HepG2 (cell line): ENCODE measurements at regions not wholly inside any gene's neighbourhood (a gene's known extent, or its start where the extent isn't known, plus 50 kb on each side); places are given as distances from the start of the nearest gene placed in this dataset.

Experiments used
- BHLHE40 ChIP-seq: IDR thresholded peaks from 2 replicates; pipeline ENCODE4 v1.6.1; 2011; ENCODE audit warnings: low read length, improper control_type of control experiment
- CEBPB ChIP-seq: IDR thresholded peaks from 2 replicates; pipeline ENCODE4 v1.6.1; 2011; ENCODE audit warnings: low read depth, low read length, improper control_type of control experiment, borderline replicate concordance
- CHD4 ChIP-seq: fragments of 200-600 bp; sonication (generic); IDR thresholded peaks from 2 replicates; pipeline ENCODE4 v1.7.0; 2017; ENCODE audit warnings: mild to moderate bottlenecking, low read length, borderline replicate concordance
- MED1 ChIP-seq: sonication (generic); formaldehyde crosslinking; IDR thresholded peaks from 2 replicates; pipeline ENCODE4 v1.4.0; 2020; ENCODE audit warnings: missing genetic modification reagents
- RAD21 ChIP-seq: fragments of 450-650 bp; formaldehyde crosslinking; IDR thresholded peaks from 2 replicates; pipeline ENCODE4 v1.5.0; 2020; ENCODE audit warnings: mild to moderate bottlenecking
- TAF1 ChIP-seq: sonication (generic); formaldehyde crosslinking; IDR thresholded peaks from 2 replicates; pipeline ENCODE4 v1.4.0; 2020; ENCODE audit warnings: missing genetic modification reagents
- TSC22D2 ChIP-seq: sonication (generic); formaldehyde crosslinking; IDR thresholded peaks from 2 replicates; pipeline ENCODE4 v1.5.1; 2020; ENCODE audit warnings: missing genetic modification reagents, mild to moderate bottlenecking, borderline replicate concordance
- ZNF34 ChIP-seq: sonication (generic); formaldehyde crosslinking; IDR thresholded peaks from 2 replicates; pipeline ENCODE4 v1.4.0; 2020; ENCODE audit warnings: mild to moderate bottlenecking, missing genetic modification reagents, borderline replicate concordance
- TF ChIP-seq, protein P1 (sequence below): sonication (generic); formaldehyde crosslinking; conservative IDR thresholded peaks from 2 replicates; pipeline ENCODE4 v1.4.0; 2020; ENCODE audit warnings: missing genetic modification reagents
- TF ChIP-seq, protein P2 (sequence below), 2 experiments: sonication (generic) in 1 of 2; formaldehyde crosslinking in 1 of 2; IDR thresholded peaks; 2 replicates each; pipeline versions ENCODE4 v1.4.0 to v1.6.1; 2018 to 2020; ENCODE audit warnings: missing genetic modification reagents in 2 of 2, borderline replicate concordance in 1 of 2, low read depth in 1 of 2, mild to moderate bottlenecking in 1 of 2, missing biosample characterization in 1 of 2

DNA sequence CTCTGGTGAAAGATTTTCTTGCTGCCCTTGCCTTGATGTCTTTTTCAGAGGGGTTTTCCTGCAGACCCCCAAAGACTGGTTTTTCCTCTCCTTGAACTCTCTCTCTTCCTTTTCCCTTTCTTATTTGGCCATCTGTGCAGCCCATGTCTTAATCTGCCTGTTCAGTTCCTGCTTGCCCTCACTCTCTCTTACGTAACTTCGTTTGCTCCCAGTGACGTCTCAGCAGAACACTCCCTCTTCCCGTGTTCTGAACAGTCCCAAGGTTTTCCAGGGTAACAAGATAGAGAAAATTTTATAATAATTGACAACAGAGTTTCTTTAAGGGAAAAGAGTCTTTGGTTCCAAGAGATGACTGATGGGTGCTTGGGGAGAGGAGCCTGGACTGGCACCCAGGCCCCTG, 109.1 kb upstream of the LMO4 start:
- TF ChIP-seq BHLHE40 (no peak), CEBPB (no peak), RAD21 (CRISPR knock-in tag) (no peak), TSC22D2 (CRISPR knock-in tag) (no peak), MED1 (CRISPR knock-in tag) (no peak), ZNF34 (CRISPR knock-in tag) (no peak), CHD4 (no peak), TAF1 (CRISPR knock-in tag) (no peak)
- TF ChIP-seq, protein P1, sequence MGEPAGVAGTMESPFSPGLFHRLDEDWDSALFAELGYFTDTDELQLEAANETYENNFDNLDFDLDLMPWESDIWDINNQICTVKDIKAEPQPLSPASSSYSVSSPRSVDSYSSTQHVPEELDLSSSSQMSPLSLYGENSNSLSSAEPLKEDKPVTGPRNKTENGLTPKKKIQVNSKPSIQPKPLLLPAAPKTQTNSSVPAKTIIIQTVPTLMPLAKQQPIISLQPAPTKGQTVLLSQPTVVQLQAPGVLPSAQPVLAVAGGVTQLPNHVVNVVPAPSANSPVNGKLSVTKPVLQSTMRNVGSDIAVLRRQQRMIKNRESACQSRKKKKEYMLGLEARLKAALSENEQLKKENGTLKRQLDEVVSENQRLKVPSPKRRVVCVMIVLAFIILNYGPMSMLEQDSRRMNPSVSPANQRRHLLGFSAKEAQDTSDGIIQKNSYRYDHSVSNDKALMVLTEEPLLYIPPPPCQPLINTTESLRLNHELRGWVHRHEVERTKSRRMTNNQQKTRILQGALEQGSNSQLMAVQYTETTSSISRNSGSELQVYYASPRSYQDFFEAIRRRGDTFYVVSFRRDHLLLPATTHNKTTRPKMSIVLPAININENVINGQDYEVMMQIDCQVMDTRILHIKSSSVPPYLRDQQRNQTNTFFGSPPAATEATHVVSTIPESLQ (CRISPR knock-in tag) = no peak
- TF ChIP-seq, protein P2, sequence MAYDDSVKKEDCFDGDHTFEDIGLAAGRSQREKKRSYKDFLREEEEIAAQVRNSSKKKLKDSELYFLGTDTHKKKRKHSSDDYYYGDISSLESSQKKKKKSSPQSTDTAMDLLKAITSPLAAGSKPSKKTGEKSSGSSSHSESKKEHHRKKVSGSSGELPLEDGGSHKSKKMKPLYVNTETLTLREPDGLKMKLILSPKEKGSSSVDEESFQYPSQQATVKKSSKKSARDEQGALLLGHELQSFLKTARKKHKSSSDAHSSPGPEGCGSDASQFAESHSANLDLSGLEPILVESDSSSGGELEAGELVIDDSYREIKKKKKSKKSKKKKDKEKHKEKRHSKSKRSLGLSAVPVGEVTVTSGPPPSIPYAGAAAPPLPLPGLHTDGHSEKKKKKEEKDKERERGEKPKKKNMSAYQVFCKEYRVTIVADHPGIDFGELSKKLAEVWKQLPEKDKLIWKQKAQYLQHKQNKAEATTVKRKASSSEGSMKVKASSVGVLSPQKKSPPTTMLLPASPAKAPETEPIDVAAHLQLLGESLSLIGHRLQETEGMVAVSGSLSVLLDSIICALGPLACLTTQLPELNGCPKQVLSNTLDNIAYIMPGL (CRISPR knock-in tag; IDR thresholded peaks at IDR 0.05; ENCODE audit: borderline replicate concordance in 1 of 2, low read depth in 1 of 2) = no peak
